H1 (cell line): ENCODE measurements at regions not wholly inside any gene's neighbourhood (a gene's known extent, or its start where the extent isn't known, plus 50 kb on each side); places are given as distances from the start of the nearest gene placed in this dataset.

Source experiments
- PHF8 ChIP-seq: fragments of 200-600 bp; sonication (generic); conservative IDR thresholded peaks from 2 replicates; pipeline ENCODE4 v1.7.1; 2012; ENCODE audit warnings: low read depth, mild to moderate bottlenecking, inconsistent platforms, low read length, moderate library complexity
- POLR2AphosphoS5 ChIP-seq: IDR thresholded peaks from 2 replicates; pipeline ENCODE4 v1.6.1; 2011; ENCODE audit warnings: low read depth, low read length
- RBBP5 ChIP-seq: IDR thresholded peaks from 2 replicates; pipeline ENCODE4 v1.7.1; 2012; ENCODE audit warnings: low read depth, mild to moderate bottlenecking, inconsistent platforms, low read length, moderate library complexity, borderline replicate concordance
- SAP30 ChIP-seq: fragments of 300-600 bp; sonication (generic); IDR thresholded peaks from 2 replicates; pipeline ENCODE4 v1.7.1; 2012; ENCODE audit warnings: low read length, moderate library complexity, mild to moderate bottlenecking, inconsistent platforms; ENCODE audit not compliant: insufficient read depth, insufficient replicate concordance
- TF ChIP-seq, protein P1 (sequence below), 3 experiments: IDR thresholded peaks; 1 replicate in 2 of 3; 2 replicates in 1 of 3; pipeline versions ENCODE4 v1.5.1 to v1.6.1; 2011; ENCODE audit warnings: low read length in 3 of 3, mild to moderate bottlenecking in 3 of 3, inconsistent platforms in 2 of 3, low read depth in 1 of 3, moderate library complexity in 1 of 3; ENCODE audit not compliant: insufficient read depth in 1 of 3; ENCODE audit errors: control extremely low read depth in 1 of 3

DNA sequence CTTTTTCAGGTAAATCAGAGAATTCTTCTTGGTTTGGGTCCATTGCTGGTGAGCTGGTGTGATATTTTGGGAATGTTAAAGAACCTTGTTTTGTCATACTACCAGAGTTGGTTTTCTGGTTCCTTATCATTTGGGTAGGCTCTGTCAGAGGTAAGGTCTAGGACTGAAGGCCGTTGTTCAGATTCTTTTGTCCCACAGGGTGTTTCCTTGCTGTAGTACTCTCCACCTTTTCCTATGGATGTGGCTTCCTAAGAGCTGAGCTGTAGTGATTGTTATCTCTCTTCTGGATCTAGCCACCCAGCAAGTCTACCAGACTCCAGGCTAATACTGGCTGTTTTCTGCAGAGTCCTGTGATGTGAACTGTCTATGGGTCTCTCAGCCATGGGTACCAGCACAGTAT is 367.5 kb upstream of the GATB start:
- TF ChIP-seq PHF8 = no peak
- TF ChIP-seq, protein P1, sequence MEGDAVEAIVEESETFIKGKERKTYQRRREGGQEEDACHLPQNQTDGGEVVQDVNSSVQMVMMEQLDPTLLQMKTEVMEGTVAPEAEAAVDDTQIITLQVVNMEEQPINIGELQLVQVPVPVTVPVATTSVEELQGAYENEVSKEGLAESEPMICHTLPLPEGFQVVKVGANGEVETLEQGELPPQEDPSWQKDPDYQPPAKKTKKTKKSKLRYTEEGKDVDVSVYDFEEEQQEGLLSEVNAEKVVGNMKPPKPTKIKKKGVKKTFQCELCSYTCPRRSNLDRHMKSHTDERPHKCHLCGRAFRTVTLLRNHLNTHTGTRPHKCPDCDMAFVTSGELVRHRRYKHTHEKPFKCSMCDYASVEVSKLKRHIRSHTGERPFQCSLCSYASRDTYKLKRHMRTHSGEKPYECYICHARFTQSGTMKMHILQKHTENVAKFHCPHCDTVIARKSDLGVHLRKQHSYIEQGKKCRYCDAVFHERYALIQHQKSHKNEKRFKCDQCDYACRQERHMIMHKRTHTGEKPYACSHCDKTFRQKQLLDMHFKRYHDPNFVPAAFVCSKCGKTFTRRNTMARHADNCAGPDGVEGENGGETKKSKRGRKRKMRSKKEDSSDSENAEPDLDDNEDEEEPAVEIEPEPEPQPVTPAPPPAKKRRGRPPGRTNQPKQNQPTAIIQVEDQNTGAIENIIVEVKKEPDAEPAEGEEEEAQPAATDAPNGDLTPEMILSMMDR (IDR thresholded peaks at IDR 0.05; ENCODE audit: control extremely low read depth in 1 of 3, insufficient read depth in 1 of 3, low read depth in 1 of 3, low read length in 3 of 3) = no peak
- TF ChIP-seq RBBP5 = no peak
- no peak for TF ChIP-seq SAP30
- no peak for TF ChIP-seq POLR2AphosphoS5
